GM20000 (cell line): ENCODE measurements at regions not wholly inside any gene's neighbourhood (a gene's known extent, or its start where the extent isn't known, plus 50 kb on each side); places are given as distances from the start of the nearest gene placed in this dataset.
A peak's percentile ranks its signal among the peaks of the same experiment; 100 is the strongest.

Experiments
- DNase-seq: peaks from one replicate; pipeline ENCODE4 v3.0.0; 2012; ENCODE audit warnings: low spot score
- CTCF ChIP-seq: IDR thresholded peaks from 2 replicates; pipeline ENCODE4 v1.5.1; 2012; ENCODE audit warnings: mild to moderate bottlenecking, control low read depth; ENCODE audit errors: extremely low read depth, missing control alignments

- no peak for TF ChIP-seq CTCF
- DNase-seq = no peak
Observed at GRCh38 chr13:44818016-44818415, 171.3 kb downstream of the NUFIP1 start.

GRCh38 chr13:44817131-44817671 is 172.1 kb downstream of the NUFIP1 start:
- no peak for TF ChIP-seq CTCF
- no peak for DNase-seq

- no peak for TF ChIP-seq CTCF
- DNase-seq = no peak
Observed at GRCh38 chr13:44816701-44817100, 172.6 kb downstream of the NUFIP1 start.

- no peak for TF ChIP-seq CTCF
- DNase-seq = peak; percentile 24
Observed at GRCh38 chr13:44815623-44816022, 173.6 kb downstream of the NUFIP1 start.

GRCh38 chr13:44814836-44815235 is 174.4 kb downstream of the NUFIP1 start:
- TF ChIP-seq CTCF = no peak
- DNase-seq = no peak

- TF ChIP-seq CTCF = no peak
- no peak for DNase-seq
Observed at GRCh38 chr13:44814161-44814560, 175.1 kb downstream of the NUFIP1 start.

GRCh38 chr13:44812818-44813217 is 176.5 kb downstream of the NUFIP1 start:
- no peak for TF ChIP-seq CTCF
- no peak for DNase-seq
